Right lobe of liver (tissue), 4 donors: ENCODE measurements at regions not wholly inside any gene's neighbourhood (a gene's known extent, or its start where the extent isn't known, plus 50 kb on each side); places are given as distances from the start of the nearest gene placed in this dataset.

Source experiments
- CTCF ChIP-seq, 4 donors: fragments of 200-600 bp in 3 of 4; fragments of 450-650 bp in 1 of 4; IDR thresholded peaks; one replicate each; pipeline versions ENCODE4 v1.5.1 to v1.8.0; 2016 to 2022; ENCODE audit warnings: antibody characterized with exemption in 4 of 4, mild to moderate bottlenecking in 2 of 4
- POLR2A ChIP-seq: fragments of 450-650 bp; IDR thresholded peaks from one replicate; pipeline ENCODE4 v1.6.1; 2017; ENCODE audit warnings: antibody characterized with exemption, mild to moderate bottlenecking
- donor health status: DM: no; HTN: no; CAD: no.
- donor health status: DM: no; HTN: no; CAD: no.
- donor health status: DM: no; HTN: yes; CAD: no.

DNA sequence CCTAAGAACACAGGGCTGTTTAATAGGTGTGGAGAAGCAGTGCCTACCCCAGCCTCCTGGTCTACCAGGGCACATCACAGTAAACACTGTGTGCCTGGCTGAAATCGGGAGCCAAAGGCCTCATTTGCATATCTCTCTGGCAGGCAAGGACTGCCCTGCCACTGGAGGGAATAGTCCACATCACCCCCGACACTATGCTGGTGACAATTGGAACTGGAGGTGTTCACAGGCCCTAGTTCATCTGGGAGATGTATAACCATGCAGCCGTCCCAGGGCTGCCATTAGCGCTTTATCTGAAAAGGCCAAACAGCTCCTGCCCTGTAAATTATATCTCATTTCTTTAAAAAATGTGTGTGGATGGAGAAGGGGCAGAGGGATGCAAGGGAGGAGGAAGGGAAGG is 150.3 kb downstream of the LINC00237 start:
- TF ChIP-seq CTCF (IDR thresholded peaks at IDR 0.05), result no peak
- no peak for TF ChIP-seq POLR2A
